Cardiac muscle cell (in vitro differentiated cells and primary cell): ENCODE measurements at regions not wholly inside any gene's neighbourhood (a gene's known extent, or its start where the extent isn't known, plus 50 kb on each side); places are given as distances from the start of the nearest gene placed in this dataset.
A peak's percentile ranks its signal among the peaks of the same experiment; 100 is the strongest.

Source experiments
- DNase-seq, 2 donors: peaks; one replicate each; pipeline versions ENCODE4 v3.0.0 to v3.0.0-alpha.2; 2010 to 2017; ENCODE audit warnings: low read depth in 1 of 2, low spot score in 1 of 2
- H3K27ac ChIP-seq: fragments of 200-600 bp; sonication (generic); 2 replicates; pipeline ENCODE4 v1.5.1; 2016
- H3K27me3 ChIP-seq: fragments of 200-600 bp; sonication (generic); 2 replicates; pipeline ENCODE4 v1.6.0; 2016; ENCODE audit warnings: control low read depth
- H3K36me3 ChIP-seq: fragments of 200-600 bp; sonication (generic); 2 replicates; pipeline ENCODE4 v1.5.1; 2016; ENCODE audit warnings: control low read depth
- H3K4me1 ChIP-seq: fragments of 200-600 bp; sonication (generic); 2 replicates; pipeline ENCODE4 v1.8.1; 2017; ENCODE audit warnings: low read depth, mild to moderate bottlenecking, mixed run types
- H3K4me3 ChIP-seq: fragments of 200-600 bp; sonication (generic); 2 replicates; pipeline ENCODE4 v1.5.1; 2016; ENCODE audit warnings: mild to moderate bottlenecking
- H3K9me3 ChIP-seq: fragments of 200-600 bp; sonication (generic); 2 replicates; pipeline ENCODE4 v1.5.1; 2017; ENCODE audit warnings: low read depth, mild to moderate bottlenecking, control low read depth
- CTCF ChIP-seq: IDR thresholded peaks from 2 replicates; pipeline ENCODE4 v1.5.1; 2012; ENCODE audit warnings: low read depth, mild to moderate bottlenecking, low read length

DNA sequence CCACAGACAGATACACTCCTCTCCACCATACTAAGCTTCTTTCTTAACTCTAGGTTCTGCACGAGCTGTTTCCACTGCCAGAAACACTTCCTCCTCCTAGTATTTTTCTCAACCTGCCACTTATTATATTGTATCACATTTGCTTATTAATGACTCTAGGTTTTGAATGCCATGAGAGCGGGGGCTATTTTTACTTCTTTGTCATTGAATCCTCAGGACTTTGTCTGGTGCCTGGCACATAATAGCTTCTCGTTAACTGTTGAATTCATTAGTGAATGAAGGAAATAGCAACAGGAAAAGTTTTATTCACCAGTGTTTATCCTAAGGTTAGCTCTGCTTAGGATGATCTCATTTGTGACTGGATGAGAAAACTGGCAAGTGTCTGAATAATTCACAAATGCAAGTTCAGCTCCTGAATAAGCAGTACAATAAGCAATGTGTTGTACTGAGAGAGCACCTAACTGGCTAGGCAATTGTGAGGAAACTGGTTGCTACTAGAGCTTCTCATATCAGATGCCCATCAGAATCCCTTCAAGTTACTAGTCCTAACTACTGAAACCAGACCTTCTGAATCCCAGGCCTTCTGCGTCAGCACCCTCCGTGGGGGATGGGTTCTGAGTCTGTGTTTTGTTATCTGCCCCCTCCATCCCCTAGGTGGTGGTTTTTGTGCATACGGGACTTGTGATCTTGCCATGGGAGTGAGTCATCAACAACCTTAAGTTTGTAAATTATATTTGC is 92.7 kb downstream of the LSMEM1 start:
- peak overlapping the region; percentile 22 for H3K27ac ChIP-seq
- no peaks in the 10 kb centered on the region for H3K27me3 ChIP-seq
- TF ChIP-seq CTCF: no peak
- H3K36me3 ChIP-seq: no peaks in the 10 kb centered on the region
- H3K9me3 ChIP-seq: no peaks in the 10 kb centered on the region
- no peak for DNase-seq
- H3K4me3 ChIP-seq: no peak overlapping the region
- H3K4me1 ChIP-seq: peaks cover 37% of the 10 kb centered on the region

- TF ChIP-seq CTCF: no peak
- DNase-seq: peak in 1 of 2 donors; percentile 43
- peaks cover 55% of the 10 kb centered on the region for H3K4me1 ChIP-seq
- no peaks in the 10 kb centered on the region for H3K36me3 ChIP-seq
- no peaks in the 10 kb centered on the region for H3K27me3 ChIP-seq
- no peak overlapping the region for H3K4me3 ChIP-seq
- H3K27ac ChIP-seq: peak overlapping the region; percentile 69
- H3K9me3 ChIP-seq: no peaks in the 10 kb centered on the region
Measured at GRCh38 chr7:112575864-112576263, 95.1 kb downstream of the LSMEM1 start.

DNA sequence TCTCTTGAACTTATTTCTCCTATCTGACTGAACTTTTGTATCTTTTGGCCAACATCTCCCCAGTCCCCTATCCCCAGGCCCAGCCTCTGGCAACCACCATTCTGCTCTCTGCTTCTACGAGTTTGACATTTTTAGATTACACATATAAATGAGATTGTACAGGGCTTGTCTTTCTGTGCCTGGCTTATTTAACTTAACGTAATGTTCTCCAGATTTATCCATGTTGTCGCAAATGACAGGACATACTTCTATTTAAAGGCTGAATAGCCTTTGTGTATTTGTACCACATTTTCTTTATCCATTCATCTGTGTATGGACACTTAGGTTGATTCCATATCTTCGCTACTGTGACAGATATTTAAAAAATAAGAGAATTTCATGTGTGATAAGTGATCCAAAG is 98.6 kb downstream of the LSMEM1 start:
- Histone ChIP-seq H3K4me1 (peaks cover 52% of the 10 kb centered on the region), H3K4me3 (no peak overlapping the region), H3K9me3 (no peaks in the 10 kb centered on the region), H3K27ac (peak overlapping the region; percentile 20), H3K27me3 (no peaks in the 10 kb centered on the region), H3K36me3 (no peaks in the 10 kb centered on the region)
- no peak for DNase-seq
- no peak for TF ChIP-seq CTCF

GRCh38 chr7:112580717-112581435 is 100.1 kb downstream of the LSMEM1 start:
- peak overlapping the region; percentile 87 for H3K27ac ChIP-seq
- no peak for TF ChIP-seq CTCF

GRCh38 chr7:112581529-112581928 is 100.7 kb downstream of the LSMEM1 start:
- no peaks in the 10 kb centered on the region for H3K9me3 ChIP-seq
- peak in 1 of 2 donors; percentile 36 for DNase-seq
- no peak for TF ChIP-seq CTCF
- H3K4me3 ChIP-seq: no peak overlapping the region
- no peaks in the 10 kb centered on the region for H3K27me3 ChIP-seq
- no peaks in the 10 kb centered on the region for H3K36me3 ChIP-seq
- H3K4me1 ChIP-seq: peaks cover 41% of the 10 kb centered on the region
- H3K27ac ChIP-seq: peak overlapping the region; percentile 87

More at GRCh38 chr7:112580717-112581435, 100.1 kb downstream of the LSMEM1 start:
- H3K36me3 ChIP-seq: no peaks in the 10 kb centered on the region
- no peaks in the 10 kb centered on the region for H3K9me3 ChIP-seq
- H3K4me3 ChIP-seq: no peak overlapping the region
- no peaks in the 10 kb centered on the region for H3K27me3 ChIP-seq
- H3K4me1 ChIP-seq: peaks cover 46% of the 10 kb centered on the region
- no peak for DNase-seq
